ENCODE measurements at regions not wholly inside any gene's neighbourhood (a gene's known extent, or its start where the extent isn't known, plus 50 kb on each side); places are given as distances from the start of the nearest gene placed in this dataset.
"Not testable (repeated sequence)": the region's sequence is repeated elsewhere in the genome, so short reads cannot be mapped to it uniquely, and the experiment has no call there.

DNA sequence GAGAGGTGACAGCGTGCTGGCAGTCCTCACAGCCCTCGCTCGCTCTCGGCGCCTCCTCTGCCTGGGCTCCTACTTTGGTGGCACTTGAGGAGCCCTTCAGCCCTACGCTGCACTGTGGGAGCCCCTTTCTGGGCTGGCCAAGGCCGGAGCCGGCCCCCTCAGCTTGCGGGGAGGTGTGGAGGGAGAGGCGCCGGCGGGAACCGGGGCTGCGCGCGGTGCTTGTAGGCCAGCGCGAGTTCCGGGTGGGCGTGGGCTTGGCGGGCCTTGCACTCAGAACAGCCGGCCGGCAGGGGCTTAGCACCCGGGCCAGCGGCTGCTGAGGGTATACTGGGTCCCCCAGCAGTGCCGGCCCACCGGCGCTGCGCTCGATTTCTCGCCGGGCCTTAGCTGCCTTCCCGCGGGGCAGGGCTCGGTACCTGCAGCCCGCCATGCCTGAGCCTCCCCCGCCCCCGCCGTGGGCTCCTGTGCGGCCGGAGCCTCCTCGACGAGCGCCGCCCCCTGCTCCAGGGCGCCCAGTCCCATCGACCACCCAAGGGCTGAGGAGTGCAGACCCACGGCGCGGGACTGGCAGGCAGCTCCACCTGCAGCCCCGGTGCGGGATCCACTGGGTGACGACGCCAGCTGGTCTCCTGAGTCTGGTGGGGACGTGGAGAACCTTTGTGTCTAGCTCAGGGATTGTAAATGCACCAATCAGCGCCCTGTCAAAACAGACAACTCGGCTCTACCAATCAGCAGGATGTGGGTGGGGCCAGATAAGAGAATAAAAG lies 661.0 kb downstream of the ETNK1 start:
- not testable (repeated sequence) for H3K4me3 ChIP-seq (ENCODE audit: low read length in 3 of 3); H3K36me3 ChIP-seq (ENCODE audit: control insufficient read depth in 3 of 3, insufficient read depth in 3 of 3, low read length in 3 of 3); H3K9ac ChIP-seq (ENCODE audit: low read depth in 1 of 3, low read length in 3 of 3); H3K27ac ChIP-seq (ENCODE audit: low read depth, low read length); H3K27me3 ChIP-seq (ENCODE audit: control insufficient read depth in 3 of 3, insufficient read depth in 3 of 3, low read length in 3 of 3); H3K9me3 ChIP-seq (ENCODE audit: control insufficient read depth in 3 of 3, low read length in 3 of 3); H3K4me1 ChIP-seq (ENCODE audit: control insufficient read depth in 3 of 3, insufficient read depth in 3 of 3, low read length in 3 of 3)

DNA sequence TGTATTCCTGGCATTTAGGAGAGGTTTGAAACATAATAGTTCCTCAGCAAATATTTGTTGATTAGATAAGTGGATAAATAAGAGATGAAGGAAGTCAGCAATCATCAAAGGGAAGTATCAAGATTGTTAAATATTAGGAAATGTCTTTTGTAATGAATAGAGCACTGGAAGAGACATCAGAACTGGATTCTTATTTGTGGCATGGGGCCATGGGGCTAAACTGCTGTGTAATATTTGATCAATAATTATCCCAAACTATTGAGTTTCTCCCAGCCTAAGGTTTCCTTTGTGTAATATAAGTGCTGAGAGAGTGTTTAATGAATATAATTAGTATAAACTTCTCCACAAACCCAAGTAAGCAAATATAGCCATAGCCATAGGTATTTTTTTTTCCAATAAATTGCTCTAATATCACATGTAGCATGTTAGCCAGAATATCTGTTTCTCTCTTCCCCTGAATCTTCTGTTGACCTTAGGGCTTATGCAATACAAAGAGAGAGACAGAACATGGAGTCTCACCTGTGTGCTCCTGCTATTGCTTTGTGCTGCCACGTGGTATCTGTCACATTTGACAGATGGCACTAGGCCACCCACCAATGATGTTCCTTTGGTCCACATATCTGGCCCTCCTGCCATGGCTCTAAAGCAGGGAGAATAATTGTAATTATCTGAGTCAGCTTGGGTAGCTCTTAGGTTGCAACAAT lies 658.7 kb downstream of the SOX5 start:
- Histone ChIP-seq H3K27me3 (ENCODE audit: control insufficient read depth in 3 of 3, insufficient read depth in 3 of 3, low read length in 3 of 3) (no peaks in the 10 kb centered on the region), H3K9ac (ENCODE audit: low read depth in 1 of 3, low read length in 3 of 3) (no peak overlapping the region)

DNA sequence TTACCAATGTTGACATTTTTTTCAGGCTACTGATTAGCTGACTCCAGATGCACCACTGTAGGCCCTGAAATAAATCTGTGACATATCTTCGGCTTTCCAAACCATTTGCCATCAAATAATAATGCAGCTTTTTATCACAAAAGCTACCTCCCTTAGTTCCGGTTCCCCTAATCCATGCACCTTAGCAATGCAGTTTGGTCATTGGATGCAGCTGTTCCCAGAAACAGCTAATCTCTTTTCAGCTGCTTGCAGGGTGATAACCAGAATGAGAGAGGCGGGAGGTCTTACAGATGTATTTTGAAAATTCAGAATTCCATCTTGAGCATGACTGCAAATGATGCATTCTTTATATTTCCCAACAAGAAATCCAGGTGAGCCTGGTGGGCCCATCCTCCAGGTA lies 646.2 kb downstream of the SOX5 start:
- Histone ChIP-seq H3K9me3 (ENCODE audit: control insufficient read depth in 3 of 3, low read length in 3 of 3) (no peaks in the 10 kb centered on the region), H3K27ac (ENCODE audit: low read depth, low read length) (no peak overlapping the region), H3K4me3 (ENCODE audit: low read length in 3 of 3) (no peak overlapping the region), H3K27me3 (ENCODE audit: control insufficient read depth in 3 of 3, insufficient read depth in 3 of 3, low read length in 3 of 3) (no peaks in the 10 kb centered on the region), H3K9ac (ENCODE audit: low read depth in 1 of 3, low read length in 3 of 3) (no peak overlapping the region), H3K4me1 (ENCODE audit: control insufficient read depth in 3 of 3, insufficient read depth in 3 of 3, low read length in 3 of 3) (no peaks in the 10 kb centered on the region), H3K36me3 (ENCODE audit: control insufficient read depth in 3 of 3, insufficient read depth in 3 of 3, low read length in 3 of 3) (no peaks in the 10 kb centered on the region)

More for the DNA sequence above, 658.7 kb downstream of the SOX5 start:
- no peaks in the 10 kb centered on the region for H3K36me3 ChIP-seq (ENCODE audit: control insufficient read depth in 3 of 3, insufficient read depth in 3 of 3, low read length in 3 of 3)
- no peaks in the 10 kb centered on the region for H3K4me1 ChIP-seq (ENCODE audit: control insufficient read depth in 3 of 3, insufficient read depth in 3 of 3, low read length in 3 of 3)
- no peak overlapping the region for H3K4me3 ChIP-seq (ENCODE audit: low read length in 3 of 3)
- H3K27ac ChIP-seq (ENCODE audit: low read depth, low read length), result no peak overlapping the region
- H3K9me3 ChIP-seq (ENCODE audit: control insufficient read depth in 3 of 3, low read length in 3 of 3), result no peaks in the 10 kb centered on the region

DNA sequence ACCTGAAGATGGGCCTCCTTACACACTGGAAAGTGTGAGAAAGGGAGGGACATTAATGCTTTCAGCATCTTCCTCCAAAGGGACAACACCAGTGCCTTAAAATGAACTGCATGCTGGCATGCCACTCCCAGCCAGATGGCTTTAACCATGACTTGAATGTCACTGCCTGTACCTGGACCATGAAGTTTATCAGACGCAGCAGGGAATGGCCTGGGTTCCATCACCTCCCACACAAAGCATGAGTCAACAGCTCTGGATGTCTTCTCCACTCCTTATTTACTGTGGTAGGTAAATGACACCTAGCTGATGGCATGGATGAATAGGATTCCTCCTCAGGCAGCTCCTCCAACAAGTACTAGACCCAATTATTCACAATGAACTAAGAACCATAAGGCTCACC lies 645.6 kb downstream of the SOX5 start:
- no peaks in the 10 kb centered on the region for H3K9me3 ChIP-seq (ENCODE audit: control insufficient read depth in 3 of 3, low read length in 3 of 3)
- H3K36me3 ChIP-seq (ENCODE audit: control insufficient read depth in 3 of 3, insufficient read depth in 3 of 3, low read length in 3 of 3), result no peaks in the 10 kb centered on the region
- H3K4me1 ChIP-seq (ENCODE audit: control insufficient read depth in 3 of 3, insufficient read depth in 3 of 3, low read length in 3 of 3), result no peaks in the 10 kb centered on the region
- H3K27ac ChIP-seq (ENCODE audit: low read depth, low read length), result no peak overlapping the region
- H3K9ac ChIP-seq (ENCODE audit: low read depth in 1 of 3, low read length in 3 of 3), result no peak overlapping the region
- no peaks in the 10 kb centered on the region for H3K27me3 ChIP-seq (ENCODE audit: control insufficient read depth in 3 of 3, insufficient read depth in 3 of 3, low read length in 3 of 3)
- no peak overlapping the region for H3K4me3 ChIP-seq (ENCODE audit: low read length in 3 of 3)

DNA sequence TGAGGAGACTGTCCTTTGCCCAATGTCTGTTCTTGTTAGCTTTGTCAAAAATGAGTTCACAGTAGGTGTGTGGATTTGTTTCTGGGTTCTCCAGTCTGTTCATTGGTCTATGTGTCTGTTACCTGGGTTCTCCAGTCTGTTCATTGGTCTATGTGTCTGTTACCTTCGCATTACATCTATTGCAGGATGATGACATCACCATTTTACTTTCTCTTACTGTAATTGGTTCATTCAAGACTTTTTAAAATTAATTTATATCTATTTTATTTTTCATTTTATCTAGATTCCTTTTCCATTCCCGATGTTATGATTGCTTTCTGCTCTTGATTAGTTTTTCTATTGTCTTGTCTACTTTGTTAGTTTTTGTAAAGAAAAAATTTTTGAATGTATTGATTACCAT lies 615.5 kb downstream of the SOX5 start:
- Histone ChIP-seq H3K4me1 (ENCODE audit: control insufficient read depth in 3 of 3, insufficient read depth in 3 of 3, low read length in 3 of 3) (no peaks in the 10 kb centered on the region), H3K36me3 (ENCODE audit: control insufficient read depth in 3 of 3, insufficient read depth in 3 of 3, low read length in 3 of 3) (no peaks in the 10 kb centered on the region), H3K4me3 (ENCODE audit: low read length in 3 of 3) (no peak overlapping the region), H3K27ac (ENCODE audit: low read depth, low read length) (no peak overlapping the region), H3K9me3 (ENCODE audit: control insufficient read depth in 3 of 3, low read length in 3 of 3) (peaks cover 0 to 5% (median 0%) of the 10 kb centered on the region in 3 donors), H3K27me3 (ENCODE audit: control insufficient read depth in 3 of 3, insufficient read depth in 3 of 3, low read length in 3 of 3) (no peaks in the 10 kb centered on the region), H3K9ac (ENCODE audit: low read depth in 1 of 3, low read length in 3 of 3) (no peak overlapping the region)

DNA sequence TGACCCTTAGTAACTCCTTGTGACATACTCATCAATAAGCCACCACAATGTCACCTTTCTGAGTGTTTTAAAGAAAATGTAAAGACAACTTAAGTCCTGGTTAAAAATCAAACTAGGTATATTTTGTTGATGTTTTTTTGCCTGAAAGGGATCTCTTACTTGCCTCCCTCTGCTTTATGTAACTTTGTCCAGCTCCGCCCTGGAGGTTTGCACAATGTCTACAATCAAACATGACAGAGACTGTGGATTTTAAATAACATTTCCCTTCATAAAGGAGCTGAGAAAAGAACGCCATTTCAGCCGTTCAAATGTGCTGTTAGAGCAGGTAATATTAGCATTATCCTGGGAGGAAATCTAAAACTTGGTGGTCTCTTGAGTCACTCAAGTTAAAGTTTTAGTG lies 613.9 kb downstream of the SOX5 start:
- no peaks in the 10 kb centered on the region for H3K4me1 ChIP-seq (ENCODE audit: control insufficient read depth in 3 of 3, insufficient read depth in 3 of 3, low read length in 3 of 3)
- no peaks in the 10 kb centered on the region for H3K27me3 ChIP-seq (ENCODE audit: control insufficient read depth in 3 of 3, insufficient read depth in 3 of 3, low read length in 3 of 3)
- no peak overlapping the region for H3K27ac ChIP-seq (ENCODE audit: low read depth, low read length)
- H3K4me3 ChIP-seq (ENCODE audit: low read length in 3 of 3), result no peak overlapping the region
- no peaks in the 10 kb centered on the region for H3K36me3 ChIP-seq (ENCODE audit: control insufficient read depth in 3 of 3, insufficient read depth in 3 of 3, low read length in 3 of 3)
- H3K9ac ChIP-seq (ENCODE audit: low read depth in 1 of 3, low read length in 3 of 3), result no peak overlapping the region
- H3K9me3 ChIP-seq (ENCODE audit: control insufficient read depth in 3 of 3, low read length in 3 of 3), result peaks cover 0 to 2% (median 0%) of the 10 kb centered on the region in 3 donors

DNA sequence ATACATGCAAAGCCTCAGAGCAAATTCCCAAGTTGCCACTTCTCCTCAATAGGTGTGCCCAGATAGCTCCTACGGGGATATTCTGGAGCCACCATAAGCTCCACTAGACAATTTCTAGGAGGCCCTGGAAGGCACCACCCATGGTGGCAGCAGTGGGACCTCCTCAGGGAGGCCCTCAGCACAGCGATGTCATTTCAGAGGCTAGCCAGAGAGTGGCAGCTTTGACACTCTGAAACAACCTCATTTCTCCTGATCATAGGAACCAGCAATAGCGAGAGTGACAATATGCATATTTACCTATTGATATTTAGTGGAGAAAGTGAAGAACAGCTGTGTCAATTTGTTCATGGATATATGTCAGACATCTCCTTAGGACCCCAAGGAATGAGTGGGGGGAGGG lies 612.3 kb downstream of the SOX5 start:
- Histone ChIP-seq H3K9ac (ENCODE audit: low read depth in 1 of 3, low read length in 3 of 3) (no peak overlapping the region), H3K27ac (ENCODE audit: low read depth, low read length) (no peak overlapping the region), H3K27me3 (ENCODE audit: control insufficient read depth in 3 of 3, insufficient read depth in 3 of 3, low read length in 3 of 3) (no peaks in the 10 kb centered on the region), H3K9me3 (ENCODE audit: control insufficient read depth in 3 of 3, low read length in 3 of 3) (no peaks in the 10 kb centered on the region), H3K4me3 (ENCODE audit: low read length in 3 of 3) (no peak overlapping the region), H3K4me1 (ENCODE audit: control insufficient read depth in 3 of 3, insufficient read depth in 3 of 3, low read length in 3 of 3) (no peaks in the 10 kb centered on the region), H3K36me3 (ENCODE audit: control insufficient read depth in 3 of 3, insufficient read depth in 3 of 3, low read length in 3 of 3) (no peaks in the 10 kb centered on the region)

DNA sequence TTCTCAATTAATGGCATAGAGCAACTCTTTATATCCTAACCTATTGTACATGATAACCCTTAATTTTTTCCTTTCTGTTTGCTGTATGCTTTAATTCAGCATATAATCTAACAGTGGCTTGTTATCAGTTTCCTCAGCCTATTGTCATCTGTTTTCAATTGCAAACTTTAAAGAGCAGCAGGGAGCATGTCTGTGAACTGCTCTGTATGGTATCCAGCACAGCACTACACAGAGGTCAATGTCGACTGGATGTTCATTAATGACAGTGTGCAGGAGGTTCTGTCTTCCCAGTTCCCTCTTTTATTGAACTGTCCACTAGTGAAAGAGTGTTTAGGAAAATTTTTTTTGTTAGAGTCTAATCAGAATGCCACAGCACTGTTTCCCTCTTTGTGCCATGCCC lies 609.1 kb downstream of the SOX5 start:
- H3K27ac ChIP-seq (ENCODE audit: low read depth, low read length), result no peak overlapping the region
- no peaks in the 10 kb centered on the region for H3K4me1 ChIP-seq (ENCODE audit: control insufficient read depth in 3 of 3, insufficient read depth in 3 of 3, low read length in 3 of 3)
- no peaks in the 10 kb centered on the region for H3K27me3 ChIP-seq (ENCODE audit: control insufficient read depth in 3 of 3, insufficient read depth in 3 of 3, low read length in 3 of 3)
- no peaks in the 10 kb centered on the region for H3K9me3 ChIP-seq (ENCODE audit: control insufficient read depth in 3 of 3, low read length in 3 of 3)
- no peak overlapping the region for H3K9ac ChIP-seq (ENCODE audit: low read depth in 1 of 3, low read length in 3 of 3)
- H3K4me3 ChIP-seq (ENCODE audit: low read length in 3 of 3), result no peak overlapping the region
- H3K36me3 ChIP-seq (ENCODE audit: control insufficient read depth in 3 of 3, insufficient read depth in 3 of 3, low read length in 3 of 3), result no peaks in the 10 kb centered on the region

DNA sequence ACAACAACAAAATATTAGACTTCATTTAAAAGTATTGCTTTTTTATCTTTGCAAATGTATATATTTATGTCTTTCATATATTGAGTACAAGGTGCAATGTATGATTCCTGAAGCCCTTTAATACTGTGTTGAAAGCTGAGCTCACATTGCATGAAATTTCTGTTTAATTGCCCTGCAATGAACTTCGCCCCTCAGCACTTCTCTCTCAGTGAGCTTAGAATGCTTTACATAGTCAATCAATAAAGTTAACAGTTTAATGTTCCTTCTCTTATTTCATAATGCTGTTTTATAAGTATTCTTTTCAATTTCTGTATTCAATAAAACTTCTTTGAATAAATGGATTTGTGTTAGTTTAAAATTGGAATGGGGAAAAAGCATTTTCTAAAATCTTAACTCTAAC lies 607.1 kb downstream of the SOX5 start:
- no peaks in the 10 kb centered on the region for H3K9me3 ChIP-seq (ENCODE audit: control insufficient read depth in 3 of 3, low read length in 3 of 3)
- H3K27ac ChIP-seq (ENCODE audit: low read depth, low read length), result no peak overlapping the region
- H3K27me3 ChIP-seq (ENCODE audit: control insufficient read depth in 3 of 3, insufficient read depth in 3 of 3, low read length in 3 of 3), result no peaks in the 10 kb centered on the region
- no peaks in the 10 kb centered on the region for H3K4me1 ChIP-seq (ENCODE audit: control insufficient read depth in 3 of 3, insufficient read depth in 3 of 3, low read length in 3 of 3)
- no peaks in the 10 kb centered on the region for H3K36me3 ChIP-seq (ENCODE audit: control insufficient read depth in 3 of 3, insufficient read depth in 3 of 3, low read length in 3 of 3)
- no peak overlapping the region for H3K4me3 ChIP-seq (ENCODE audit: low read length in 3 of 3)
- no peak overlapping the region for H3K9ac ChIP-seq (ENCODE audit: low read depth in 1 of 3, low read length in 3 of 3)

DNA sequence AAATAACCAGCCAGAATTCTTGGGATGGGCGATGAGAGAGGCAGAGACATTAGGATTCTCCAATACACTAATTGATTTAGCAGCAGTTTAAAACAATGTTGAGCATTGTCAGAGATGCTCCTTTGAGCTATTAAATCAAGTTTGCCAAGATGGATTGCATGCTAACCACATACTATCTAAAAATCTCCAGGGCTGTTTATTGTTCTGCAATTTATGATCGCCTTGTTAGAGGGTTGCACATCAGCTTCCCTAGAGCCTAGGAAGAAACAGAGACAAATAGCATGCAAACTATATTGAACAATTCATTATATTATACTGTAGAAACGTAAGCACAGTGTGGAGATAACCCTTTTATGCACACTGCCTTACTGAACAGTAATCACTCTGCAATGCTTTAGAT lies 599.9 kb downstream of the SOX5 start:
- no peak overlapping the region for H3K27ac ChIP-seq (ENCODE audit: low read depth, low read length)
- H3K4me3 ChIP-seq (ENCODE audit: low read length in 3 of 3), result no peak overlapping the region
- no peaks in the 10 kb centered on the region for H3K9me3 ChIP-seq (ENCODE audit: control insufficient read depth in 3 of 3, low read length in 3 of 3)
- H3K4me1 ChIP-seq (ENCODE audit: control insufficient read depth in 3 of 3, insufficient read depth in 3 of 3, low read length in 3 of 3), result no peaks in the 10 kb centered on the region
- no peaks in the 10 kb centered on the region for H3K27me3 ChIP-seq (ENCODE audit: control insufficient read depth in 3 of 3, insufficient read depth in 3 of 3, low read length in 3 of 3)
- no peak overlapping the region for H3K9ac ChIP-seq (ENCODE audit: low read depth in 1 of 3, low read length in 3 of 3)
- no peaks in the 10 kb centered on the region for H3K36me3 ChIP-seq (ENCODE audit: control insufficient read depth in 3 of 3, insufficient read depth in 3 of 3, low read length in 3 of 3)
